Bronchial epithelial cell (primary cell): ENCODE measurements at regions not wholly inside any gene's neighbourhood (a gene's known extent, or its start where the extent isn't known, plus 50 kb on each side); places are given as distances from the start of the nearest gene placed in this dataset.

Experiments
- DNase-seq: peaks from one replicate; pipeline ENCODE4 v3.0.0-alpha.2; 2010; ENCODE audit warnings: low read depth
- FAIRE-seq: peaks from 2 replicates; lab custom pipeline; 2011; peaks lifted over from hg19 to GRCh38; lab: Jason Lieb, UNC
- H3K27me3 ChIP-seq: 2 replicates; pipeline ENCODE4 v1.5.1; 2011; ENCODE audit warnings: low read length; ENCODE audit not compliant: control insufficient read depth, insufficient read depth
- H3K36me3 ChIP-seq: 2 replicates; pipeline ENCODE4 v1.5.1; 2011; ENCODE audit warnings: low read length; ENCODE audit not compliant: control insufficient read depth, insufficient read depth
- H3K4me3 ChIP-seq: 2 replicates; pipeline ENCODE4 v1.5.1; 2011; ENCODE audit warnings: mild to moderate bottlenecking, low read depth, low read length, control low read depth
- CTCF ChIP-seq: IDR thresholded peaks from 2 replicates; pipeline ENCODE4 v1.5.1; 2011; ENCODE audit warnings: mild to moderate bottlenecking, moderate library complexity, low read length, control low read depth, inconsistent platforms; ENCODE audit not compliant: insufficient read depth, severe bottlenecking

GRCh38 chr2:189274361-189274760 lies 94.8 kb upstream of the COL5A2 start:
- H3K36me3 ChIP-seq, result no peaks in the 10 kb centered on the region
- FAIRE-seq, result no peak

GRCh38 chr2:189276277-189276676 lies 96.7 kb upstream of the COL5A2 start:
- Histone ChIP-seq H3K4me3 (no peak overlapping the region), H3K36me3 (no peaks in the 10 kb centered on the region), H3K27me3 (no peaks in the 10 kb centered on the region)
- DNase-seq (peak; percentile 98), FAIRE-seq (peak; percentile 77)
- no peak for TF ChIP-seq CTCF

More at GRCh38 chr2:189274361-189274760, 94.8 kb upstream of the COL5A2 start:
- no peak for TF ChIP-seq CTCF
- no peak for DNase-seq
- H3K27me3 ChIP-seq, result no peaks in the 10 kb centered on the region
- no peak overlapping the region for H3K4me3 ChIP-seq

GRCh38 chr2:189281201-189281600 lies 101.6 kb upstream of the COL5A2 start:
- no peaks in the 10 kb centered on the region for H3K27me3 ChIP-seq
- no peak overlapping the region for H3K4me3 ChIP-seq
- DNase-seq (no peak), FAIRE-seq (no peak)
- no peak for TF ChIP-seq CTCF
- H3K36me3 ChIP-seq, result no peaks in the 10 kb centered on the region

DNA sequence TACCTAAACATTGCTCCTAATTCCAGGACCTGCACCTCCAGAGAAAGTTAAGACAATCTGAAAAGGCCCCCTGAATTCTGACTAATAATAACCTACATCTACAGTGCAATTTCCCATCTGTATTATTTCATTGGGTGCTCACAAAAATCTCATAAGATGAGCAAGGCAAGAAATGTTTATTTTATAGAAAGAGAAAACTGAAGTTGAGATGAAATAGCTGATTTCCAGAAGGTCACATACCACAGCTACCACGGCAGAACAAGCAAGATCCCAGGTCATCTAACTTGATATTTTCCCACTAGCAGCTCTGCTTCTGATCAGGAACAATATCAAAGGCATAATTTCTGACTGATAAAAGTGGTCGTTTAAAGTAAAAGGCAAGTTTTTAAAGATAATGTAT lies 105.8 kb upstream of the COL5A2 start:
- FAIRE-seq, result no peak
- H3K27me3 ChIP-seq, result no peaks in the 10 kb centered on the region

DNA sequence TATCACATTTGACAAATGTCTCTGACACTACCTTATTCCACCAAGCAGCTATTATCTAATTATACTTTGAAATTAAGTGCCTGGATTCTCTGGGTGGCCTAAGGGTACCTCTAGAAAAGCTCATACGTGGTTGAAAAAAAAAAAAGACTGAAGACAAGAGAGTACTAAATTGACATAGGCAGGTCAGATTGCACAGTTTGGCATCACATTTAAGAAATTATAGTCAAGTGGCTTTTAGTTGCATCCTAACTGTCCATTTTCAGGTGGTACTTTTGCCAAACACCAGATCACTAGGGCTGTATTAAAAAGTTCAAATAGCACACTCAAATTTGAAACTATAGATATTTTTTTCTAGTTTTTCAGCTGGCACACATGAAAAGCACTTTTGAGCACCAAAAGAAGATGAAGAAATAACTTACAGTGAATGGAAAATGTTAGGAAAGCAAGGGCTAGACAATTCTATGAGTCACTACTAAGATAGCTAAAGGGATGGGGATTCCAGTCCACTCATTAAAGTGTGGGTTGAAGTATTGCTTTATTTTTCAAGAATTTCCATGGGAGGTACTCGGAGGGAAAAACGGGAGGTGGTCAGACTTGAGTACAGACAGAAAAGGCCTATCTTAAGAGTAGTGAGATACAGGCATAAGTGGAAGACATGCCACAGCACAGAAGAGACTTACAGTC lies 106.5 kb upstream of the COL5A2 start:
- TF ChIP-seq CTCF, result no peak
- DNase-seq (peak; percentile 89), FAIRE-seq (no peak)
- no peaks in the 10 kb centered on the region for H3K27me3 ChIP-seq
- no peak overlapping the region for H3K4me3 ChIP-seq
- no peaks in the 10 kb centered on the region for H3K36me3 ChIP-seq

More for the DNA sequence above, 105.8 kb upstream of the COL5A2 start:
- H3K4me3 ChIP-seq, result no peak overlapping the region
- DNase-seq, result no peak
- no peaks in the 10 kb centered on the region for H3K36me3 ChIP-seq
- no peak for TF ChIP-seq CTCF

- no peak for DNase-seq
These were observed 107.8 kb upstream of the COL5A2 start for GRCh38 chr2:189287363-189287762.

More at GRCh38 chr2:189287363-189287762, 107.8 kb upstream of the COL5A2 start:
- H3K4me3 ChIP-seq, result no peak overlapping the region
- FAIRE-seq, result no peak
- no peaks in the 10 kb centered on the region for H3K36me3 ChIP-seq
- no peaks in the 10 kb centered on the region for H3K27me3 ChIP-seq
- no peak for TF ChIP-seq CTCF
